GM21360 (cell line): ENCODE measurements at regions not wholly inside any gene's neighbourhood (a gene's known extent, or its start where the extent isn't known, plus 50 kb on each side); places are given as distances from the start of the nearest gene placed in this dataset.

ENCODE experiments used
- ATAC-seq: cut with Tn5 transposase; IDR thresholded peaks from one replicate; pipeline ENCODE4 v1.9.1; 2021; ENCODE audit warnings: mild to moderate bottlenecking, moderate library complexity; ENCODE audit not compliant: unreplicated experiment

DNA sequence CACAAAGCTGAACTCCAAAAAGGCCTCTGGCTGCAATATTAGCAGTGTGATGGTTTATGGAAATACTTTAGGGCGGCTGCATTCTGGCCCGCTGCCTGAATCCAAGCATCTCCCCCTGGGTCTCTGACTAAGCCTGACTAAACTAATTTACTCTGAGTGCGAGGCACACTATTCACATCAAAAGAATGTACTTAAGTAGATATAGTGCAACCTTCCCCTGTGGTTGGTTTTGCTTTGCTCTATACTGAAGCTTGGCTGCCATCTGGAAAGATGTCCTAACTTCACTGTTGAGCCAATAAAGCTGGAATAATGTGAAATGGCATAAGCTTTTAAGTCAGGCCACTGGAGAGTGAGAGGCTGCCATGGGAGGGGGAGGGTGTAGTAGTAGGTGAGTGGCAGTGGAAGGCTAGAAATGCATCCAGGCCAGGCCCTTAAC lies 321.6 kb downstream of the AASDHPPT start:
- no peak for ATAC-seq

DNA sequence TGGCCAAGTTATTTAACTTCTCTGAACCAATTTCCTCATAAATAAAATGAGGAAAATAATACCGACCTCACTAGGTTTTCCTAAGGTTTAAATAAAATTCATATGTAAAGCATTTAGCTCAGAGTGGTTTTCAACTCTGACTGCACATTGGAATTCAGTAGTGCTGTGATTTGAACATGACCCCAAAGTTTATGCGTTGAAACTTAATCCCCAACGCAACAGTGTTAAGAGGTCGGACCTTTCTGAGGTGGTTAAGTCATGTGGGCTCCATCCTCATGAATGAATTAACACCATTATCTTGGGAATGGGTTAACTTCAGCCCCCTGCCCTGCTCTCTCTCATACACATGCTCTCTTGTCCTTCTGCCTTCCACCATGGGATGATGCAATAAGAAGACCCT lies 322.2 kb downstream of the AASDHPPT start:
- ATAC-seq = no peak

DNA sequence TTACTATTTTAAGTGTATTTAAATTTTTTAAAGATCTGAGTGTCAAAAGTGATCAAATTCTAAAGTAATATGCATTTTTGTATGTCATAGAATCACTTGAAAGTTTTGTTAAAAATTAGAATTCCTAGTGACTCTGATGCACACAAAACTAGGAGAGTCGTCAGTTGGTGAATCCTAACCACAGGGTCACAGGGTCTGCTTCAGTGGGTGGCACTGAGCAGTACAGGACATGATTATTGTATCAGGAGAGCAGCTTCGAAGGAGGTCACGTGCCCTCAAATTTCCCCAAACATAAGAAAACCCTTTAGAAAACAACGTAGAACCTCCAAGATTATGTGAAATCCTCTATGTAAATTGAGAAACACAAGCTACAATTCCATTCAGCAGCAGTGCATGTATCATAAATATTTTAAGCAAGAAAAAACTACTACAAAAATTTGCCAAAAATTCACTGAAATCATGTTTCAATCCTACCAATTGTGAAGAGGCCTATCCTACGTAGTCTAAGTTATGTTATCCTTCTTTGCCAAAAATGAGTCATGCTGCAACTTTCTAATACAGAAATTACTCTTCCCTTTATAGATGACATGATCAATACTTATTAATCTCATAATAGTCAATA lies 323.6 kb downstream of the AASDHPPT start:
- no peak for ATAC-seq

DNA sequence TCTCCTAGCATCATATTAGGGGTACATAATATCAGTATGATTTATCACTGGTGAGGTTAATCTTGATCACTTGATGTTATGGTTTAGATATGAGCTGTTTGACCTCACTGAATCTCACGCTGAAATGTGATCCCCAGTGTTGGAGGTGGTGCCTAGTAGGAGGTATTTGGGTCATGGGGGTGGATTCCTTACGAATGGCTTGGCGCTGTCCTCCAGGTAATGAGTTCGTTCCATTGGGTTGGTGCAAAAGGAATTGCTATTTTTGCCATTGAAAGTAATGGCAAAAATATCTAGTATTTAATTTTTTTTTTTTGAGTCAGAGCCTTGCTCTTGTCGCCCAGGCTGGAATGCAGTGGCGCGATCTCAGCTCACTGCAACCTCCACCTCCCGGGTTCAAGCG lies 326.3 kb downstream of the AASDHPPT start:
- no peak for ATAC-seq

DNA sequence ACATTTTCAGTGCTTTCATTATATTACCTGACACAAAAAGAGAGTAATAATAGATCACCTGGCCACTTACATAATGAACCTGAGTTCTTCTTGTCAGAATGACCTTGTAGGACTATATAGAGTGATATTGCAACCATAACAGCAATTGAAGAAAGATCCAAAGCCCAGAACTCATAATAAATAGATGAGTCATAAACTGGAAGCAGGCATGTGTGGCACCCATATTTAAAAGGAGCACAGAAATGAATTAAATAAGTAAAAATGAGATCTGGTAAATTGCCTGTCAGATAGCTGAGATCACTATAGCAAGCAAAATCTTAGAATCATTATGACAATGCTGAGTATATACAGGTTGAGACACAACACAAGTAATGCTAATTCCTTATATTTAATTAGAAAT lies 331.8 kb downstream of the AASDHPPT start:
- no peak for ATAC-seq

DNA sequence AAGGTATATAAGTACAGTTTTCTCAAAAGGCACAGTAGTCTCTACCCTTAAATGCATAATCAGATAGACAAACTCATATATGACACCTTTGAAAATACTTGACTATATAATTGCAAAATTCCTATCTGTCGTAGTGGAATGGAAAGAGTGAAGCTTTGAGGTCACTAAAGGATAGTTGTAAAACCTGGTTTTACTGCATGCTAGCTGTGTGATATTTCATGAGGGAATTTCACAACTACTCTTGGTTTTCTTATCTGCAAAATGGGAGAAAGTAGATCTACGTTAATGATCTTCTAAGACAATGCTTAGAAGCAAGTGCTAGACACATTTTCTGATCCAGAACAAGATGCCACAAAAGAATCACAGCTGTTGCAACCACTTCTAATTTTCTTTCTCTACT lies 332.2 kb downstream of the AASDHPPT start:
- ATAC-seq = no peak

DNA sequence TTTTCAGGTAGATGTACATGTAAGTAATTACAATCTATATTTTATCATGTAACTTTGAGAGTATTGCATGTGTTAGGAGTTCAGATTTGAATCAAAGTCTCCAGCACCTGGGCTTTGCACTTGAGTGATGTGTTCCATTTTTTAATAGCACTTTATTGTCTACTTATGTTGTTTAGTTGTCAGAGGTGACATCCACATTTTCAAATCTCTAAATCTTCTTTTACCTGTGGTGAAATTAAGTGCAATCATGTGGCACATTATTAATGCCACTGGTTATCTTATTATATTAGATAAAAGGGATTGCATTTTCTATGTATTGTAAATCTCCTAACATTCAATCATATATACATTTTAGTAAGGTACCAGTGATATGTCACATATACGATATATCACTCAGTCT lies 333.4 kb downstream of the AASDHPPT start:
- ATAC-seq = no peak

DNA sequence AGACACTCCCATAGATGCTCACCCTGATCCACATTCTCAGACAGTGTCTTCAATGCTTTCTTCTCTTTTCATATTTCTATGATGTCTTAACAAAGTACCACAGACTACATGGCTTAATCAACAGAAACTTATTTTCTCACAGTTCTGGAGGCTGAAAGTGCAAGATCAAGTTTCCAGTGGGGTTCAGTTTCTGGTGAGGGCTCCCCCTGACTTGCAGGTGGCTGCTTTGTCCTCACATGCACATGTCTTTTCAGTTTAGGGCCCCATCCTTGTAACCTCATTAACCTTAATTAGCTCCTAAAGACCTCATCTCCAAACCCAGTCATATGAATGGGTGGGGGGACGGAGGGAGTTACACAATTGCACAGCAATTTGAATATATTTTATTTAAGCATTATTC lies 335.8 kb downstream of the AASDHPPT start:
- no peak for ATAC-seq

DNA sequence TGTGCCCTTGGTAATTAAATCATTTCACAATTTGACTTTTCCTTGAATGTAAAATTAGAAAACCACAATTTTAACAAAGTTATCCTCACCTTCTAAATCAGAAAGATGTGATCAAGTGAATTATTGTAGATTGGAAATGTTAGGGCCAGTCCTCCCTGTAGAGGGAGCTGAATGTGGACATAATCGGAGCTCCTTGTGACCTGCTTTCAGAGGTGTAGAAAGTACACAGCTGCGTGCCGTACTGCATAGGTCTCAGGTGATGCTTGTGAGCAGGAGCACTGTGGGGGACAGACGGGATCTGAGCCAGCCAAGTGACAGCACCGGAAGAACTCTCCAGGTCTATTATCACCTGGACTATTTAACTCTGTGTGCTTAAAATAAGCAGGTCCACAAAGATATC lies 338.0 kb downstream of the AASDHPPT start:
- ATAC-seq = no peak

DNA sequence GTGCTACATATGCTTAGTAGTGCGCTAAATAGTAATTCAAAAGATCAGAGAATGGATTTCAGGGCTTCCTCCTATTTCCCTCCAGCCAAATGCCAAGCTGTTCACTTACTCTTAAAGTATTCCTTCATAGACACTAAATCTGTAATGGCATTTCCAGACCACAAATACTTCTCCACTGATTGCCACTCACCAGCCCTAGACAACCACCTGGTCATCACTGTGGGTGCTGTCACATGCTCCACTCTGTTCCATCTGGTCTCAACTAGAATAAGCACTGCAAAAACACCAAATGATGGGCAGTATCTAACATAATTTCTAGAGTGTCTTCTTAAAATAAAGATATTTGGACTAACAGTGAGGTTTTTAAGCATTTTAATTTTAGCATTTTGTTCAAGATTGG lies 341.3 kb downstream of the AASDHPPT start:
- no peak for ATAC-seq

DNA sequence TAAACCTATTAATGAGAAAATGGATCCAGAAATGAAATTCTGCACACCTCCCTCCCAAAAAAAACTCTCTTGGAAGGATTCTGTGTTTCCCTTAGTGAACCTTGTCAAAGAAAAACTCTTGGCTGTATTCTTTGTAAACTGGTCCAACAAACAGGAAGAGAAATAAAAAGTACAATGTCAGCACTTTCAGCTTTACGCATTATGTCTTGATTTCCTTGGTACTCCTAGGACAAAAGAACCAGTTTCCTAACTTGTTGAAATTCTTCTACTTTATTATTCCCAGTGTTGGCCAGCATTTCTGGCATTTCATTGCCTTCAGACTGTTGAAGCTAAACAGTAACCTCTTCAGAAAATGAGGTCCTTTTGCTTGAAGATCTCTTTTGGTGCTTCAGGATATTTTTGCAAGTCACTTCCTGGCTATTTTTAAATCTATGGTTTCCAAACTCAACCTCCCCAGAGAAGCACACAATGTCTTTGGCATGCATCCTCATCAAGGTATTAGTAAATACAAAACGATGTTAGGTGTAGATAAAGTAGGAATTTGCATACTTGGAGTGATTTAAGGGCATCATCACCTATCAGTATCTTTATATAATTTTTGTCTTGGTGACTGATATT lies 342.7 kb downstream of the AASDHPPT start:
- ATAC-seq = no peak

DNA sequence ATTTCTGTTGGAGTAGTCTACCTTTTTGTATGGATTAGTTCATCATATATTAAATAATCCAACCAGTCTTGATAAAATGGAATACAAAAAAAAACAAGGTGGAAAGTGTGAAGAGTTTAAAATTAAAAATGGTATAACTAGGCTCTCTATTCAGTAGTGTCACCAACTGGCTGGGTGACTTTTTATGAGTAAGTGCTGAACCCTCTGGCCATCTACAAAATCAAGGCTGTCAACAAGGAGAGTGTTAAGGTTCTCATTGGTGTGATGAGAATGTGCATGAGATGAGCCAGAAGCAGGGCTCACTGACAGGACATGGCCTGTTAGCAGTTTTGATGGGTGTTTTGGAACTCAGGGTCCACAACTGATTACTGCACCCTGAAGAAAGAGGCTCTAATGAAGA lies 343.2 kb downstream of the AASDHPPT start:
- ATAC-seq = no peak

DNA sequence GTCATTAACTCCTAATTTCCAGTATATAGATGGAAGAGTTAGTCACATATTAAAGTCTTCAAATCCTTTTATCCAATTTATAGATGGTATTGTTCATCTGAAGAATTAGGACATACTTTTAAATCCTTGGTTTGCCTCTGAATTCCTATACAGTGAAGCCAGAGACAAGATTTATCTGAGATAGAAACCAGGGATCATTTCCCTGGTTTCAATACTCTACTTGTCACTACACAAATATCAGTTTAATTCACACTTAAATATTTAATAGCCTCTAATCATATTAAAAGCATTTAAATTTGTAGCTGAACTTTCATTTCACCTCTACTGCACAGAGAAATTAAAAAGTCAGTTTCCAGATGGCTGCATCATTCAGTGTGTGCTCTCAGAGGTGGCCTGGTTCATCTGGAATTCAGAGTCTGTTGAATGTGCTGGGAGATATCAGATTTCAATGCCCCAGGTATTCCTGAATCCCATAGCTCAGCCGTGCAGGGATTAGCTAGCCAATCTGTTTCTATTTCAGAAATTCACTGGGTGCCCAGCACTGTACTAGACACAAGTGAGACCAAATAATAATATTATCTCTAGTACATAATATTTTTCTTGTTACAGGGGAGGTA lies 344.3 kb downstream of the AASDHPPT start:
- ATAC-seq = no peak

DNA sequence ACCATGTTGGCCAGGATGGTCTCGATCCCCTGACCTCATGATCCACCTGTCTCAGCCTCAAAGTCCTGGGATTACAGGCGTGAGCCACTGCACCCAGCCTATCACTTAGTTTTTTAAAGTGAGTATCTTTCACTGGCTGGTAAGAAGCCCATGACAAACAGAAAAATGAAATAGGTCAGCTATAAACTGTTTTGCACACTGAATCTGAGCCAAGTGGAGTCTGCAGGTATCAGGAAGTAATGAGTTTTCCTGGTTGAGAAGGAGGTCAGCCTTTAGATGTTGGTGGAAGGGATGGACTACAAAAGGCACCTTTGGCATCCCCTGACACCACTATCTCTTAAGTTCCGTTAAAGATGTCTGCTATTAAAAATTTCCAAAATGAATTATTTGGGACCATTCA lies 345.1 kb downstream of the AASDHPPT start:
- no peak for ATAC-seq

DNA sequence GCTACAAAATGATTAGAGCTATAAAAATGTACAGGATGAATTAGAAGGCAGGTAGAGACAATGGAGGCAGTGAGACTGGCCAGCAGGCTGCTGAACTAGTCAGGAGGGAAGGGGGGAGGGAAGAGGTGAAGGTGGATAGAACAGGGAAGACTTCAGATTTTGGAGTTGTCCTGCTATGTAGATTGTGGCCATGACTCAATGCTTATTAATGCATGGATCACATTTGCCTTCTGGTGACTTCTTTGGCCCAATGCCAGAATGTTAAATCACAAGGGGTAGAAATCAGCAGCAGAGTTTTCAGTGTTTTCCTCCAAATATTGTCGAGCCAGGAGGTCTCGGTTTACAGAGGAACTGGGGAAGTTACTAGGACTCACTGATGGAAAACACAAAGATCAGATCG lies 346.6 kb downstream of the AASDHPPT start:
- no peak for ATAC-seq

DNA sequence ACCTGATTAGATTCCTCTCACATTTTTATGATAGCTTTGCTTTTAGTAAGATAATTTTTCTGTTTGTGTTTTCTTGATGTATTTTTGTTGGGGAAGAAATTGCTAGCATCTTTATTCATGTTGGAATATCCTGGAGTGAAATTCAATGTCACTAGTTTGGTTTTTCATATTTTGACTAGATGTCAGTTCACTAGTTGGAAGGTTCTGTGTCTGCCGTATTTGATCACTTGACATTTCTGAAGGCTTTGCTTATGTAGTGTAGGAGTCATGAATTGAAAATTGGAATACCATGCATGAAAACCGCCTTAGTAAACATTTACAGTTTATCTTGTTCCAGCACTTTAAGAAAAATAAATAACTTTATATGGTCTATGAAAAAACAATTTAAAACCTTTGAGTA lies 348.4 kb downstream of the AASDHPPT start:
- ATAC-seq = no peak

DNA sequence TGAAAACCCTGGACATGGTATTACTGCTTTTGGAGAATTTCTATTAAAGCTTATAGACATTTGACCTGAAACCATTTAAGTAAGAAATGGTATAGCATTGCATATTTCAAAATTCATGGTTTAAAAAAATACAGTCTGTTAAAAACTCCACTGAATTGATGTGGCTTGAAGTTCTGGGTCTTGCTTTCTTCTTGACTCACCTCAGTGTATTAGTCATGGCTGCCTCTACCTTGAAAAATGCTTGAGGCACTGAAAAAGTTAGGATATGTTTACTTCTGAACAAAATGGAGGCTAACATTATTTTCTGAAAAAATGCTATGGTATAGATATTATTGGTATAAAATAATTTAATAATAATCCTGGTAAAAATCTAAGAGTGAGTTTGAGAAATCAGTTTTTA lies 349.2 kb downstream of the AASDHPPT start:
- ATAC-seq = no peak

DNA sequence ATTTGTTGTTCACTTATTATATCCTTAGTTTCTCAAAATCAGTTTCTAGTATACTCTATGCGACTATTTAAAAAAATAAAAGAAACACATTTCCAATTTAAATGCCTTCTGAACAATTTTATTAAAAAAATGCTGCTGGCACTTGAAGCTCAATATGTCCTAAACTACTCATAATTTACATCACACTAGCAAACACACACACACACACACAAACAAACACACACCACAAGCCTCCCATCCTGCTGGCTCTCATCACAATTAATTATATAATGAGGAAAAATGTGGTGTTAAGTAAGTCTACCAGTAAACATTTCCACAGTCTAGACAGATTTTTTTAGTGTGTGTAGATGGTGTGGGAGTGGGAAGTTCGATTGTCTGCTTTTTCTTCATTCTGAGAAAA lies 350.3 kb downstream of the AASDHPPT start:
- ATAC-seq = no peak

DNA sequence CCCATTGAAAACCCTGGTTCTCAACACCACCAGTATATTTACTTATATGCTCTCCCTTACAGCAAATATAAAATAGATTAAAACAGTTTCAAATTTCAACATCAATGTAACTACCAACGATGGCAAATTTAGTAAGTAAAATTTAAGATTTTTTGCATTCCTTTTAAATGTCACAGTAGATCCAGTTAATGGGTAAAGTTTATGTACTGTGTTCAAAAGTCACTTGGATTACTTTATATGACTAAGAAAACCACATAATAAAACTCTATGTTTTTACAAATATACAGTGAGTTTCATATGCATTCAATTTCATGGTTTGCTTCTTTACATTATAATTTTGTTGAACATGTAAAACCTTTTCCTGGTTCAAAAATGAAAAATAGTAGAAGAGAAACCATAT lies 364.6 kb downstream of the AASDHPPT start:
- no peak for ATAC-seq

DNA sequence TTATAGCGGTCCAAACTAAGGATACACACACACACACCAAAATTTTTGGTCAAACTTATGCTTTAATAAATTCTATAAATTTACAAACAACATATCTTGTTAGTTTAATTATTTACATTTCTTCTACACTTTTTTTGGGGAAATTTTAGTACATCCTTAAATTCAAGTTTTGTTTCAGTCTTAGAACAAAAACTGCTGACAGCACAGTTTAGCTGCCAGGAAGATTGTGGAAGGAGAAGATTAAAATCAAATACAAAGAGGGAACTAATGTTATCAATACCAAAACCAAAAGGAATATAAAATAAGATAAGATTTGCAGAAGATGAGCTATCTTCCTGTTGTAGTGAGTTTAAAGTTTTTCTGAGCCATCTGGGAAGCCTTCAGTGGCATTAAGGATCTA lies 368.8 kb downstream of the AASDHPPT start:
- no peak for ATAC-seq

DNA sequence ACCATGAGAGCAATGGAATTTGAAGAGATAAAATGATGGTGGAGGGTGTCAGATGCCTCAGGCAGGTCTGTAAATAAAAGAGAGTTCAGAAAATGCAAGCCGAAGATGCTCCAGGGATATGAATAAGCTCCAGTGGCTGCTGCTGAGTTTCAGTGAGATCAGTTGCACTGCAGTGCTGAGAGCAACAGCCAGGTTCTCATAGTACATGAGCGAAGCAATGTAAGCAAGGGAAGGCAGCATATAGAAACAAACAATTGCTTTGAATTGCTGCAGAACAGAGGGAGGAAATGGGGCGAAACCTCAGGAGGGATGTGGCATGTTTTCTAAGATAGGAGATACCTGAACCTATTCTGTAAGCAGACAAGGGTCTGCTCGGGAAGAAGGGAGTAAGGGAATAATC lies 369.5 kb downstream of the AASDHPPT start:
- ATAC-seq = no peak

DNA sequence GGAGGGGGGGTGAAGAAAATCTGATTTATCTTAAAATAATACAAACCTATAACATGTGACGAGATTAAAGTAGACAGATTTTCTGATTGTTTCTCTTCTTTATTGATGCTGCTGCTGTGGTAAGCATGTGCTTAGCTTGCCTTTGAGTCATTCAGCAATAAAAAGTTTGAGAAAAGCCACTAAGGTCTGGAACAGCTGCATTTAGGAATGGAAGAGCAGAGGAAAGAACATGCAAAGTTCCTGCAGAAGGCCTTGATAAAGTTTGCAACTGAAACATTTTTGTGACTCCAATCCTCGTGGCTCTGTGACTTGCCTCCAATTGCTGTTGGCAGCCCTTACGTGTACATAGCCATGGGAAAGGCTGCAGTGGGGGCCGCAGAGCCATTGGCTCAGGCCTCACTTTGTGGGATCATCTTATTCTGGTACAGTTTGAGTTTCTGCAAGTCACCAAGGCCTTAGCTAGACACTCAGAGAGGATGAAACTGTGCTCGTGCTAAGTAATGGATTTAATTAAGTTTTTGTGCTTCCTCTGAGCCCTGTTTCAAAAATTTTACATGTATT lies 370.2 kb downstream of the AASDHPPT start:
- no peak for ATAC-seq
